ENCODE measurements at regions not wholly inside any gene's neighbourhood (a gene's known extent, or its start where the extent isn't known, plus 50 kb on each side); places are given as distances from the start of the nearest gene placed in this dataset.

DNA sequence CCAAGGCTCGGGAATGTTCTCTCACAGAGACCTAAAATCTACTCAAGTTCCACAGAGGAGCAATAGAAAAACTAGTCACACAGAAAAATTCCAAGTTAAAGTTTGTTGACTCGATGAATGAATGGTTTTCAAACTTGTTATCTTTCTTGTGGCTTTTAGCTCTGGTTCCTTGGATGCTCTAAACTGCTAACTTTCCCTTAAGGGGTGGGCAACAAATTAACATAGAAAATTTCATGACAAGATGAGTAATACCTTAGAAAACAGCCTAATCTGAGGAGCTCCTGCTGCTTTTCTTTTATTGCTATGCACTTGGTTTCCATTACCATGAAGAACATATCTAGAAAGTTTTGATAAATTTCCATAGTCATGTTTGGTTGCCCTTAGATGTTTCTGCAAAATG is 100.2 kb upstream of the CCDC112 start:
- TF ChIP-seq POLR2A (IDR thresholded peaks at IDR 0.05) (no peak), CTCF (IDR thresholded peaks at IDR 0.05) (no peak), POLR2AphosphoS5 (IDR thresholded peaks at IDR 0.05; ENCODE audit: insufficient read depth in 1 of 2, low read depth in 1 of 2) (no peak)

Measured in vagina (tissue), 2 donors.